Panc1 (cell line): ENCODE measurements at regions not wholly inside any gene's neighbourhood (a gene's known extent, or its start where the extent isn't known, plus 50 kb on each side); places are given as distances from the start of the nearest gene placed in this dataset.

Source experiments
- ATAC-seq: fragments of 200-7000 bp; cut with Tn5 transposase; 2 replicates; pipeline ENCODE4 v1.9.1; 2020; ENCODE audit warnings: mild to moderate bottlenecking, moderate library complexity
- BruUV-seq: library from RNA; stranded (reverse); fragments of 400-500 nt; replicated peaks from 2 replicates; lab custom pipeline; 2021; lab: Mats Ljungman, UMichigan
- CTCF ChIA-PET: fragments of 300-600 bp; sonication (Branson Sonifier 250); formaldehyde crosslinking; loops from one replicate; lab custom pipeline; 2022; ENCODE audit warnings: antibody characterized with exemption; lab: Charles Lee
- POLR2A ChIA-PET: fragments of 300-600 bp; sonication (Branson Sonifier 250); formaldehyde crosslinking; loops from one replicate; lab custom pipeline; 2022; ENCODE audit warnings: antibody characterized with exemption; lab: Charles Lee
- DNase-seq: peaks from one replicate; pipeline ENCODE4 v3.0.0-alpha.2; 2010; ENCODE audit warnings: low read depth, low spot score
- H3K27ac ChIP-seq: 2 replicates; pipeline ENCODE4 v1.5.1; 2011; ENCODE audit warnings: mild to moderate bottlenecking, low read length, inconsistent platforms
- H3K27me3 ChIP-seq: fragments of 200-500 bp; sonication (Bioruptor generic); 2 replicates; pipeline ENCODE4 v1.6.0; 2014; ENCODE audit warnings: low read length, inconsistent platforms; ENCODE audit not compliant: control insufficient read depth, insufficient read depth
- H3K36me3 ChIP-seq: fragments of 200-500 bp; sonication (Bioruptor generic); 2 replicates; pipeline ENCODE4 v1.5.1; 2014; ENCODE audit warnings: inconsistent platforms, mild to moderate bottlenecking, low read length, moderate library complexity; ENCODE audit not compliant: control insufficient read depth, insufficient read depth
- H3K4me1 ChIP-seq: 2 replicates; pipeline ENCODE4 v1.5.1; 2011; ENCODE audit warnings: inconsistent platforms, mild to moderate bottlenecking, low read length, moderate library complexity; ENCODE audit not compliant: control insufficient read depth, insufficient read depth
- H3K4me3 ChIP-seq, 2 experiments: 2 replicates each; pipeline ENCODE4 v1.5.1; 2011 to 2012; ENCODE audit warnings: low read depth in 2 of 2, low read length in 2 of 2, mild to moderate bottlenecking in 2 of 2, inconsistent platforms in 1 of 2, moderate library complexity in 1 of 2
- H3K9me3 ChIP-seq: fragments of 200-500 bp; sonication (Bioruptor generic); 2 replicates; pipeline ENCODE4 v1.5.1; 2014; ENCODE audit warnings: low read depth, mild to moderate bottlenecking, inconsistent platforms, low read length, moderate library complexity; ENCODE audit not compliant: control insufficient read depth, insufficient read depth
- POLR2AphosphoS5 ChIP-seq: IDR thresholded peaks from 2 replicates; pipeline ENCODE4 v1.6.1; 2012; ENCODE audit warnings: mild to moderate bottlenecking, low read depth, low read length, moderate library complexity
- REST ChIP-seq, 2 experiments: IDR thresholded peaks; 2 replicates each; pipeline ENCODE4 v1.6.1; 2011 to 2012; ENCODE audit warnings: low read depth in 2 of 2, control low read depth in 1 of 2, low read length in 1 of 2, mild to moderate bottlenecking in 1 of 2, moderate library complexity in 1 of 2; ENCODE audit not compliant: insufficient read depth in 1 of 2
- SIN3A ChIP-seq: IDR thresholded peaks from 2 replicates; pipeline ENCODE4 v1.6.1; 2012; ENCODE audit warnings: low read depth, mild to moderate bottlenecking, low read length, moderate library complexity, borderline replicate concordance; ENCODE audit not compliant: insufficient read depth
- TCF7L2 ChIP-seq: IDR thresholded peaks from 2 replicates; pipeline ENCODE4 v1.6.1; 2011; ENCODE audit warnings: mild to moderate bottlenecking, low read depth, low read length, inconsistent platforms
- in situ Hi-C: cut with HindIII; loops from 2 replicates; pipeline ENCODE4 v1.10.0; 2016; ENCODE audit warnings: low sequenced_read_pairs, low pct_unique_long_range_greater_than_20kb
- intact Hi-C: fragments of 100-400 bp; cut with micrococcal nuclease; formaldehyde crosslinking; loops from one replicate; pipeline ENCODE4 v1.10.0; 2022; ENCODE audit not compliant: unreplicated experiment
- TF ChIP-seq, protein P1 (sequence below): fragments of 450-650 bp; IDR thresholded peaks from 2 replicates; pipeline ENCODE4 v1.5.1; 2017; ENCODE audit warnings: mild to moderate bottlenecking

DNA sequence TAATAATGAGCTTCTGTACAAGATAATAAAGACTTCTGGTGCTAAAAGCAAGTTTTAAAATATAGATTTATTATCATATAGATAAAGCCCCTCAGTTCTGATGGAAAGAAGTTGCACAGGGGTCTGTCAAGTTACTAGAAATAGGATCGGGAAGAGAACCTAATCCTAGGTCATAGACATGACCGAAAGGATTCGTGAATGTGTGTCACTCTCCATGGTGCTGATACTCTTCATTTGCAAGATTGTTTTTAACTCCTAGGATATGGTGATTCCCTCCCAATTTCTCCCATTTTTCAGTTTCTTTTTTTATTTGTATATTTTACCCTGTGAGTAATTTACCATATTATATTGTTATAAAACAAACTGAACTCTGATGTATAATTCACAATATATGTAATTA is 58.9 kb upstream of the CTNNA2 start:
- ChIA-PET POLR2A (no interaction called here), CTCF (no interaction called here)
- ATAC-seq (no peak), DNase-seq (no peak)
- Histone ChIP-seq H3K27me3 (no peaks in the 10 kb centered on the region), H3K4me1 (no peaks in the 10 kb centered on the region), H3K36me3 (no peaks in the 10 kb centered on the region), H3K9me3 (no peaks in the 10 kb centered on the region; the same call in 1 of the 2 replicates), H3K4me3 (no peak overlapping the region), H3K27ac (no peak overlapping the region)
- peak; percentile 81 to 89 for TF ChIP-seq REST (IDR thresholded peaks at IDR 0.05; ENCODE audit: insufficient read depth in 1 of 2, low read depth in 2 of 2, low read length in 1 of 2)
- TF ChIP-seq SIN3A = no peak
- no TSS peak for BruUV-seq
- intact Hi-C loops = no loop called here
- in situ Hi-C loops = no loop called here

- ChIA-PET POLR2A (no interaction called here), CTCF (no interaction called here)
- TF ChIP-seq, protein P1, sequence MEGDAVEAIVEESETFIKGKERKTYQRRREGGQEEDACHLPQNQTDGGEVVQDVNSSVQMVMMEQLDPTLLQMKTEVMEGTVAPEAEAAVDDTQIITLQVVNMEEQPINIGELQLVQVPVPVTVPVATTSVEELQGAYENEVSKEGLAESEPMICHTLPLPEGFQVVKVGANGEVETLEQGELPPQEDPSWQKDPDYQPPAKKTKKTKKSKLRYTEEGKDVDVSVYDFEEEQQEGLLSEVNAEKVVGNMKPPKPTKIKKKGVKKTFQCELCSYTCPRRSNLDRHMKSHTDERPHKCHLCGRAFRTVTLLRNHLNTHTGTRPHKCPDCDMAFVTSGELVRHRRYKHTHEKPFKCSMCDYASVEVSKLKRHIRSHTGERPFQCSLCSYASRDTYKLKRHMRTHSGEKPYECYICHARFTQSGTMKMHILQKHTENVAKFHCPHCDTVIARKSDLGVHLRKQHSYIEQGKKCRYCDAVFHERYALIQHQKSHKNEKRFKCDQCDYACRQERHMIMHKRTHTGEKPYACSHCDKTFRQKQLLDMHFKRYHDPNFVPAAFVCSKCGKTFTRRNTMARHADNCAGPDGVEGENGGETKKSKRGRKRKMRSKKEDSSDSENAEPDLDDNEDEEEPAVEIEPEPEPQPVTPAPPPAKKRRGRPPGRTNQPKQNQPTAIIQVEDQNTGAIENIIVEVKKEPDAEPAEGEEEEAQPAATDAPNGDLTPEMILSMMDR = no peak
- TF ChIP-seq SIN3A (no peak), POLR2AphosphoS5 (no peak), REST (IDR thresholded peaks at IDR 0.05; ENCODE audit: insufficient read depth in 1 of 2, low read depth in 2 of 2, low read length in 1 of 2) (no peak), TCF7L2 (no peak)
- no peaks in the 10 kb centered on the region for H3K4me1 ChIP-seq
- no peak for ATAC-seq
- DNase-seq = no peak
- intact Hi-C loops = no loop called here
- in situ Hi-C loops = no loop called here
- no peak overlapping the region for H3K4me3 ChIP-seq
- H3K9me3 ChIP-seq = no peaks in the 10 kb centered on the region; the same call in 1 of the 2 replicates
- H3K36me3 ChIP-seq = no peaks in the 10 kb centered on the region
- H3K27me3 ChIP-seq = no peaks in the 10 kb centered on the region
- BruUV-seq = no TSS peak
- H3K27ac ChIP-seq = no peak overlapping the region
Observed at GRCh38 chr2:79452651-79453050, 60.2 kb upstream of the CTNNA2 start.
